CD14-positive monocyte (primary cell): ENCODE measurements at regions not wholly inside any gene's neighbourhood (a gene's known extent, or its start where the extent isn't known, plus 50 kb on each side); places are given as distances from the start of the nearest gene placed in this dataset.

Experiments used
- DNase-seq, 3 donors: peaks; one replicate each; pipeline ENCODE4 v3.0.0-alpha.2; 2011 to 2022
- H2AFZ ChIP-seq: 2 replicates; pipeline ENCODE4 v1.6.0; 2012; ENCODE audit warnings: mild to moderate bottlenecking, low read depth, low read length, inconsistent platforms; ENCODE audit not compliant: insufficient read depth, poor library complexity, severe bottlenecking
- H3K27ac ChIP-seq, 2 donors: 1 replicate in 1 of 2; 2 replicates in 1 of 2; pipeline ENCODE4 v1.5.1; 2012 to 2013; ENCODE audit warnings: low read length in 2 of 2, control low read depth in 1 of 2, inconsistent platforms in 1 of 2, low read depth in 1 of 2, mild to moderate bottlenecking in 1 of 2
- H3K27me3 ChIP-seq, 2 donors: one replicate each; pipeline versions ENCODE4 v1.6.0 to v1.6.1; 2011 to 2013; ENCODE audit warnings: low read length in 2 of 2; ENCODE audit not compliant: control insufficient read depth in 2 of 2, insufficient read depth in 2 of 2
- H3K36me3 ChIP-seq, 2 donors: replicated peaks in 1 of 2; 1 replicate in 1 of 2; 2 replicates in 1 of 2; pipeline versions ENCODE4 v1.5.1 to v1.6.1; 2012 to 2013; ENCODE audit warnings: low read length in 2 of 2, control low read depth in 1 of 2, inconsistent platforms in 1 of 2, mild to moderate bottlenecking in 1 of 2; ENCODE audit not compliant: insufficient read depth in 2 of 2, control insufficient read depth in 1 of 2
- H3K4me1 ChIP-seq, 2 donors: 1 replicate in 1 of 2; 2 replicates in 1 of 2; pipeline versions ENCODE4 v1.5.1 to v1.6.1; 2012 to 2013; ENCODE audit warnings: low read length in 2 of 2, control low read depth in 1 of 2, inconsistent platforms in 1 of 2, mild to moderate bottlenecking in 1 of 2, moderate library complexity in 1 of 2; ENCODE audit not compliant: insufficient read depth in 2 of 2, control insufficient read depth in 1 of 2
- H3K4me2 ChIP-seq: replicated peaks from 2 replicates; pipeline ENCODE3; 2012; ENCODE audit warnings: low read length, moderate library complexity, mild to moderate bottlenecking; ENCODE audit not compliant: poor library complexity, severe bottlenecking; ENCODE audit errors: extremely low read depth
- H3K4me3 ChIP-seq, 3 experiments: fragments of 200-600 bp in 1 of 3; sonication (generic) in 1 of 3; replicated peaks in 1 of 3; 1 replicate in 2 of 3; 2 replicates in 1 of 3; pipeline ENCODE4 v1.5.1; 2011 to 2013; ENCODE audit warnings: low read length in 3 of 3, mild to moderate bottlenecking in 3 of 3, control low read depth in 2 of 3, low read depth in 2 of 3, inconsistent platforms in 1 of 3, moderate library complexity in 1 of 3
- H3K79me2 ChIP-seq: 2 replicates; pipeline ENCODE4 v1.6.0; 2012; ENCODE audit warnings: mild to moderate bottlenecking, control low read depth, inconsistent platforms, low read length, moderate library complexity; ENCODE audit not compliant: insufficient read depth
- H3K9ac ChIP-seq: 2 replicates; pipeline ENCODE4 v1.6.0; 2017; ENCODE audit warnings: low read length, mild to moderate bottlenecking; ENCODE audit not compliant: insufficient read depth, poor library complexity, severe bottlenecking
- H3K9me3 ChIP-seq, 2 donors: replicated peaks in 1 of 2; 1 replicate in 1 of 2; 2 replicates in 1 of 2; pipeline versions ENCODE4 v1.5.1 to v1.6.1; 2012 to 2013; ENCODE audit warnings: low read length in 2 of 2, control low read depth in 1 of 2; ENCODE audit not compliant: control insufficient read depth in 1 of 2, insufficient read depth in 1 of 2
- H4K20me1 ChIP-seq: 2 replicates; pipeline ENCODE4 v1.6.0; 2012; ENCODE audit warnings: mild to moderate bottlenecking, low read length, control low read depth, moderate library complexity; ENCODE audit not compliant: insufficient read depth
- H3K27ac Mint-ChIP-seq, 7 donors: one replicate each; pipeline ENCODE4 v1.8.0; 2020; ENCODE audit warnings: mild to moderate bottlenecking in 7 of 7, mixed read lengths in 7 of 7, moderate library complexity in 6 of 7, inconsistent platforms in 2 of 7
- H3K27me3 Mint-ChIP-seq, 3 donors: one replicate each; pipeline ENCODE4 v1.8.0; 2021 to 2022; ENCODE audit warnings: low read depth in 3 of 3, mild to moderate bottlenecking in 3 of 3, mixed read lengths in 3 of 3, moderate library complexity in 3 of 3, inconsistent platforms in 1 of 3
- H3K36me3 Mint-ChIP-seq, 2 donors: one replicate each; pipeline ENCODE4 v1.8.0; 2020; ENCODE audit warnings: mixed read lengths in 2 of 2, inconsistent platforms in 1 of 2, mild to moderate bottlenecking in 1 of 2
- H3K4me1 Mint-ChIP-seq: one replicate; pipeline ENCODE4 v1.8.0; 2020; ENCODE audit warnings: mild to moderate bottlenecking, mixed read lengths
- H3K4me3 Mint-ChIP-seq, 2 donors: one replicate each; pipeline ENCODE4 v1.8.0; 2020; ENCODE audit warnings: mild to moderate bottlenecking in 2 of 2, mixed read lengths in 2 of 2, moderate library complexity in 1 of 2
- H3K9me3 Mint-ChIP-seq, 7 donors: one replicate each; pipeline ENCODE4 v1.8.0; 2020 to 2022; ENCODE audit warnings: mixed read lengths in 7 of 7, mild to moderate bottlenecking in 6 of 7, moderate library complexity in 6 of 7, inconsistent platforms in 2 of 7
- WGBS: methylation state at CpG from one replicate; pipeline ENCODE4 v1.1.5; 2013; ENCODE audit warnings: missing lambda C conversion rate; ENCODE audit not compliant: insufficient coverage; 5-methylcytosine and 5-hydroxymethylcytosine counted together
- intact Hi-C, 2 donors: fragments of 100-400 bp; cut with micrococcal nuclease; formaldehyde crosslinking; loops; one replicate each; pipeline versions ENCODE4 v1.15.0 to v1.15.1; 2023
- TF ChIP-seq, protein P1 (sequence below): fragments of 200-600 bp; IDR thresholded peaks from one replicate; pipeline ENCODE4 v1.8.0; 2022; ENCODE audit warnings: antibody characterized with exemption, mild to moderate bottlenecking

DNA sequence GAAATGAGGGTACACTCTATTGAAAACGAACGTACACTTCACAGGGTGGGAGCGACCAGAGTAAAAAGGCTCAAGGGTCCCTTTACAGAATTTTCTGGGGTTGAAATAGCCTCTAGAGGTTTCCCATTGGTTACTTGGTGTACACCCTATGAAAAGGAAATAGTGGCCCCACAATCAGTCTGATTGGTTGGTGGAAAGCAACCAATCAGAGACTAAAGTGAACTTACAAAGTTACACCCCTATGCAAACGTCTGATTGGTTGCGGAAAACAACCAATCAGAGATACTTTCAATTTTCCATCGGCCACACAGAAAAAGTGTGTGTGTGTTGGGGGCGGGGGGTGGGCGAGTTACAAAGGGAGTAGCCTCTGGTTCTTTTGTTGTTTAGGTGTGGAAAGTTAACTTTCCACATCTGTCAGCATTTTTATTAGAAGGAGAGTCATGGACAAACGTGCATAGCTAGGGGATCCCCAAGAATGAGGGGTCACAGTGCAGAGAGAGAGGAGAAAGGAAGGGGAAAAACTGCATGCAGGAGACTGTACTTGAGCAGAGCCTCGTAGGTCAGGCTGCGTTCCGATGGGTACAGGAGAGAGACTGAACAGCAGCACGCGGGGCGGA is 1152.1 kb downstream of the TBC1D22A start:
- no peak overlapping the region for H3K4me3 ChIP-seq
- no peak overlapping the region for H3K4me2 ChIP-seq
- H3K4me1 ChIP-seq = no peaks in the 10 kb centered on the region
- H3K9me3 ChIP-seq = peaks cover 0 to 6% of the 10 kb centered on the region in 2 donors
- H2AFZ ChIP-seq = no peak overlapping the region
- Mint-ChIP-seq H3K27ac (no peak overlapping the region), H3K27me3 (peaks cover 0 to 4% (median 2%) of the 10 kb centered on the region in 3 donors), H3K36me3 (no peaks in the 10 kb centered on the region), H3K9me3 (peaks cover 5 to 18% (median 13%) of the 10 kb centered on the region in 7 donors), H3K4me3 (no peak overlapping the region), H3K4me1 (no peaks in the 10 kb centered on the region)
- H3K36me3 ChIP-seq = no peaks in the 10 kb centered on the region
- DNase-seq = no peak
- H3K27me3 ChIP-seq = no peaks in the 10 kb centered on the region
- intact Hi-C loops = no loop called here
- TF ChIP-seq, protein P1, sequence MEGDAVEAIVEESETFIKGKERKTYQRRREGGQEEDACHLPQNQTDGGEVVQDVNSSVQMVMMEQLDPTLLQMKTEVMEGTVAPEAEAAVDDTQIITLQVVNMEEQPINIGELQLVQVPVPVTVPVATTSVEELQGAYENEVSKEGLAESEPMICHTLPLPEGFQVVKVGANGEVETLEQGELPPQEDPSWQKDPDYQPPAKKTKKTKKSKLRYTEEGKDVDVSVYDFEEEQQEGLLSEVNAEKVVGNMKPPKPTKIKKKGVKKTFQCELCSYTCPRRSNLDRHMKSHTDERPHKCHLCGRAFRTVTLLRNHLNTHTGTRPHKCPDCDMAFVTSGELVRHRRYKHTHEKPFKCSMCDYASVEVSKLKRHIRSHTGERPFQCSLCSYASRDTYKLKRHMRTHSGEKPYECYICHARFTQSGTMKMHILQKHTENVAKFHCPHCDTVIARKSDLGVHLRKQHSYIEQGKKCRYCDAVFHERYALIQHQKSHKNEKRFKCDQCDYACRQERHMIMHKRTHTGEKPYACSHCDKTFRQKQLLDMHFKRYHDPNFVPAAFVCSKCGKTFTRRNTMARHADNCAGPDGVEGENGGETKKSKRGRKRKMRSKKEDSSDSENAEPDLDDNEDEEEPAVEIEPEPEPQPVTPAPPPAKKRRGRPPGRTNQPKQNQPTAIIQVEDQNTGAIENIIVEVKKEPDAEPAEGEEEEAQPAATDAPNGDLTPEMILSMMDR = no peak
- H4K20me1 ChIP-seq = no peaks in the 10 kb centered on the region
- H3K27ac ChIP-seq = no peak overlapping the region
- WGBS = 93% methylated on average over 3 of the region's 15 CpGs
- H3K79me2 ChIP-seq = no peaks in the 10 kb centered on the region
- H3K9ac ChIP-seq = no peak overlapping the region

DNA sequence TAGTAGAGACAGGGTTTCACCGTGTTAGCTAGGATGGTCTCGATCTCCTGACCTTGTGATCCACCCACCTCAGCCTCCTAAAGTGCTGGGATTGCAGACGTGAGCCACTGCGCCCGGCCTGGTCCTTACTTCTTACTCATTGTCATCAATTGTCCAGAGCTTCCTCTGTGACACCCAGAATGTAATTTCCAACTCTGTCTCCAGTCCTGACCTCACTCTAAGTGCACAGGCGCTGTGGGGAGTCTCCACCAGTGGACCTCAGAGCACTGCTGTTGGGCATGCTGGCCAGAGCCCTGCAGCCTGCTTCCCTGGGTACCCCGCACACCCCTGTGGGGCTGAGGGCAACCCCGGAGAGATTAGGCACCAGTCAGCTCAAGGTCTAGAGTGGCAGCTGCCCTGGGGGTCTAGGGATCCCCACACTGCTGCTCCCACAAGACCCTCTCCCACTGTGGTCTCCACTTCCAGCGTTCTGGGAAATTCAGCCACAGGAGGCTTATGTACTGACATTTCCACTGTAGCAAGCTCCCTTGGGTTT is 1140.3 kb downstream of the TBC1D22A start:
- no peak overlapping the region for H3K4me3 Mint-ChIP-seq
- Histone ChIP-seq H3K27ac (no peak overlapping the region), H2AFZ (no peak overlapping the region), H3K4me3 (no peak overlapping the region), H3K79me2 (no peaks in the 10 kb centered on the region), H3K4me2 (no peak overlapping the region), H3K9me3 (no peaks in the 10 kb centered on the region), H3K9ac (no peak overlapping the region), H3K4me1 (no peaks in the 10 kb centered on the region), H3K27me3 (no peaks in the 10 kb centered on the region), H4K20me1 (no peaks in the 10 kb centered on the region), H3K36me3 (no peaks in the 10 kb centered on the region)
- H3K36me3 Mint-ChIP-seq = no peaks in the 10 kb centered on the region
- H3K27ac Mint-ChIP-seq = peak overlapping the region in 2 of 7 donors; percentile 26 to 47
- TF ChIP-seq, protein P1 = no peak
- DNase-seq = no peak
- intact Hi-C loops = no loop called here
- H3K4me1 Mint-ChIP-seq = no peaks in the 10 kb centered on the region
- WGBS = 88% methylated on average over 6 of the region's 9 CpGs
- H3K9me3 Mint-ChIP-seq = peaks cover 1 to 11% (median 4%) of the 10 kb centered on the region in 7 donors
- no peaks in the 10 kb centered on the region for H3K27me3 Mint-ChIP-seq
